ENCODE measurements at regions not wholly inside any gene's neighbourhood (a gene's known extent, or its start where the extent isn't known, plus 50 kb on each side); places are given as distances from the start of the nearest gene placed in this dataset.

GRCh38 chr3:18766974-18767373 is 341.8 kb upstream of the SATB1 start:
- 38% methylated on average over 2 of the region's 2 CpGs for WGBS
- H3K4me1 ChIP-seq (ENCODE audit: control insufficient read depth in 4 of 4, insufficient read depth in 4 of 4, low read length in 3 of 4) = no peaks in the 10 kb centered on the region
- H3K4me3 ChIP-seq (ENCODE audit: low read depth in 1 of 3, low read length in 3 of 3) = no peak overlapping the region
- H3K9ac ChIP-seq (ENCODE audit: low read depth in 1 of 2, low read length in 2 of 2) = no peak overlapping the region
- TF ChIP-seq CTCF (IDR thresholded peaks at IDR 0.05; ENCODE audit: low read depth, low read length, missing input control) = no peak
- TF ChIP-seq GABPA (IDR thresholded peaks at IDR 0.05 in 1 of 2, conservative IDR thresholded peaks at IDR 0.05 in 1 of 2) = no peak
- TF ChIP-seq HNF4A (conservative IDR thresholded peaks at IDR 0.05) = no peak
- TF ChIP-seq ZBTB33 (IDR thresholded peaks at IDR 0.05) = no peak
- DNase-seq (ENCODE audit: low spot score) = no peak
- H3K36me3 ChIP-seq (ENCODE audit: control insufficient read depth in 4 of 4, insufficient read depth in 3 of 4, low read depth in 1 of 4, low read length in 3 of 4) = no peaks in the 10 kb centered on the region
- no peak overlapping the region for H3K27ac ChIP-seq (ENCODE audit: low read depth in 1 of 2, low read length in 2 of 2)
- H3K27me3 ChIP-seq (ENCODE audit: control insufficient read depth in 4 of 4, insufficient read depth in 4 of 4, low read length in 3 of 4) = no peaks in the 10 kb centered on the region
- H3K9me3 ChIP-seq (ENCODE audit: control insufficient read depth in 4 of 4, low read length in 3 of 4) = no peaks in the 10 kb centered on the region

- Histone ChIP-seq H3K36me3 (ENCODE audit: control insufficient read depth in 4 of 4, insufficient read depth in 3 of 4, low read depth in 1 of 4, low read length in 3 of 4) (no peaks in the 10 kb centered on the region), H3K4me3 (ENCODE audit: low read depth in 1 of 3, low read length in 3 of 3) (no peak overlapping the region), H3K9me3 (ENCODE audit: control insufficient read depth in 4 of 4, low read length in 3 of 4) (no peaks in the 10 kb centered on the region), H3K4me1 (ENCODE audit: control insufficient read depth in 4 of 4, insufficient read depth in 4 of 4, low read length in 3 of 4) (no peaks in the 10 kb centered on the region), H3K27me3 (ENCODE audit: control insufficient read depth in 4 of 4, insufficient read depth in 4 of 4, low read length in 3 of 4) (no peaks in the 10 kb centered on the region), H3K27ac (ENCODE audit: low read depth in 1 of 2, low read length in 2 of 2) (no peak overlapping the region), H3K9ac (ENCODE audit: low read depth in 1 of 2, low read length in 2 of 2) (no peak overlapping the region)
- WGBS = 73% methylated on average over 1 of the region's 1 CpG
- TF ChIP-seq RXRA (IDR thresholded peaks at IDR 0.05) (no peak), EGR1 (IDR thresholded peaks at IDR 0.05; ENCODE audit: low read depth in 2 of 2) (no peak)
- no peak for DNase-seq (ENCODE audit: low spot score)
These were observed 340.5 kb upstream of the SATB1 start for GRCh38 chr3:18765662-18766061.

GRCh38 chr3:18765161-18765560 is 340.0 kb upstream of the SATB1 start:
- Histone ChIP-seq H3K4me3 (ENCODE audit: low read depth in 1 of 3, low read length in 3 of 3) (no peak overlapping the region), H3K9me3 (ENCODE audit: control insufficient read depth in 4 of 4, low read length in 3 of 4) (no peaks in the 10 kb centered on the region), H3K36me3 (ENCODE audit: control insufficient read depth in 4 of 4, insufficient read depth in 3 of 4, low read depth in 1 of 4, low read length in 3 of 4) (no peaks in the 10 kb centered on the region), H3K27ac (ENCODE audit: low read depth in 1 of 2, low read length in 2 of 2) (no peak overlapping the region), H3K9ac (ENCODE audit: low read depth in 1 of 2, low read length in 2 of 2) (no peak overlapping the region), H3K4me1 (ENCODE audit: control insufficient read depth in 4 of 4, insufficient read depth in 4 of 4, low read length in 3 of 4) (no peaks in the 10 kb centered on the region), H3K27me3 (ENCODE audit: control insufficient read depth in 4 of 4, insufficient read depth in 4 of 4, low read length in 3 of 4) (peaks cover 0 to 1% (median 0%) of the 10 kb centered on the region in 4 donors)
- DNase-seq (ENCODE audit: low spot score) = no peak
- WGBS = 84% methylated on average over 5 of the region's 5 CpGs
- no peak for TF ChIP-seq YY1 (IDR thresholded peaks at IDR 0.05)
- TF ChIP-seq SP1 (IDR thresholded peaks at IDR 0.05) = no peak
- no peak for TF ChIP-seq NR2F2 (IDR thresholded peaks at IDR 0.05)
- no peak for TF ChIP-seq MAX (IDR thresholded peaks at IDR 0.05)
- no peak for TF ChIP-seq JUND (IDR thresholded peaks at IDR 0.05)
- TF ChIP-seq ATF3 (IDR thresholded peaks at IDR 0.05) = no peak
- no peak for TF ChIP-seq FOXA1 (IDR thresholded peaks at IDR 0.05)
- TF ChIP-seq REST (IDR thresholded peaks at IDR 0.05) = no peak
- no peak for TF ChIP-seq HNF4A (conservative IDR thresholded peaks at IDR 0.05)
- no peak for TF ChIP-seq GABPA (IDR thresholded peaks at IDR 0.05 in 1 of 2, conservative IDR thresholded peaks at IDR 0.05 in 1 of 2)
- no peak for TF ChIP-seq CTCF (IDR thresholded peaks at IDR 0.05; ENCODE audit: low read depth, low read length, missing input control)
- TF ChIP-seq RXRA (IDR thresholded peaks at IDR 0.05) = no peak
- TF ChIP-seq TAF1 (conservative IDR thresholded peaks at IDR 0.05) = no peak
- TF ChIP-seq ZBTB33 (IDR thresholded peaks at IDR 0.05) = no peak

All from liver (tissue), 8 donors.